PC-9 (cell line): ENCODE measurements at regions not wholly inside any gene's neighbourhood (a gene's known extent, or its start where the extent isn't known, plus 50 kb on each side); places are given as distances from the start of the nearest gene placed in this dataset.

Experiments
- BruUV-seq: library from RNA; stranded (reverse); fragments of 400-500 nt; replicated peaks from 2 replicates; lab custom pipeline; 2021; lab: Mats Ljungman, UMichigan
- CTCF ChIA-PET: fragments of 300-600 bp; sonication (Branson Sonifier 250); formaldehyde crosslinking; loops from one replicate; lab custom pipeline; 2022; ENCODE audit warnings: antibody characterized with exemption; lab: Charles Lee
- POLR2A ChIA-PET: fragments of 300-600 bp; sonication (Branson Sonifier 250); formaldehyde crosslinking; loops from one replicate; lab custom pipeline; 2022; ENCODE audit warnings: antibody characterized with exemption; ENCODE audit not compliant: unreplicated experiment; lab: Charles Lee
- DNase-seq, 2 experiments: peaks; one replicate each; pipeline versions ENCODE4 v3.0.0 to v3.0.0-alpha.2; 2015 to 2022; ENCODE audit warnings: mixed read lengths in 1 of 2
- H2AFZ ChIP-seq: fragments of 200-600 bp; sonication (generic); 2 replicates; pipeline ENCODE4 v1.8.1; 2017; ENCODE audit warnings: antibody characterized with exemption
- H3F3A ChIP-seq: fragments of 200-600 bp; sonication (generic); 2 replicates; pipeline ENCODE4 v1.8.1; 2017; ENCODE audit warnings: antibody characterized with exemption, mild to moderate bottlenecking, low read depth; ENCODE audit not compliant: insufficient read depth
- H3K27ac ChIP-seq: fragments of 200-600 bp; sonication (generic); 2 replicates; pipeline ENCODE4 v1.6.1; 2016; ENCODE audit warnings: mixed run types
- H3K27me3 ChIP-seq: fragments of 200-600 bp; sonication (generic); 2 replicates; pipeline ENCODE4 v1.6.1; 2016; ENCODE audit warnings: low read depth, mixed run types; ENCODE audit not compliant: insufficient read depth
- H3K36me3 ChIP-seq: fragments of 200-600 bp; sonication (generic); 2 replicates; pipeline ENCODE4 v1.6.1; 2016; ENCODE audit warnings: low read depth, mixed run types
- H3K4me1 ChIP-seq: fragments of 200-600 bp; sonication (generic); replicated peaks from 2 replicates; pipeline ENCODE4 v1.6.1; 2016; ENCODE audit warnings: mixed run types; ENCODE audit not compliant: insufficient read depth
- H3K4me2 ChIP-seq: fragments of 200-600 bp; sonication (generic); 2 replicates; pipeline ENCODE4 v1.6.1; 2017; ENCODE audit warnings: mixed run types
- H3K4me3 ChIP-seq: fragments of 200-600 bp; sonication (generic); 2 replicates; pipeline ENCODE4 v1.6.1; 2016; ENCODE audit warnings: mixed run types
- H3K79me2 ChIP-seq: fragments of 200-600 bp; sonication (generic); 2 replicates; pipeline ENCODE4 v1.6.1; 2017; ENCODE audit warnings: low read depth, mixed run types
- H3K9me2 ChIP-seq: fragments of 200-600 bp; sonication (generic); 2 replicates; pipeline ENCODE4 v1.8.1; 2017; ENCODE audit warnings: mild to moderate bottlenecking; ENCODE audit not compliant: insufficient read depth
- H3K9me3 ChIP-seq: fragments of 200-600 bp; sonication (generic); 2 replicates; pipeline ENCODE4 v1.8.1; 2016; ENCODE audit warnings: low read depth; ENCODE audit not compliant: insufficient read depth
- H4K20me1 ChIP-seq: fragments of 200-600 bp; sonication (generic); 2 replicates; pipeline ENCODE4 v1.8.1; 2017; ENCODE audit not compliant: insufficient read depth
- CTCF ChIP-seq: fragments of 200-600 bp; sonication (generic); conservative IDR thresholded peaks from 2 replicates; pipeline ENCODE4 v1.6.1; 2017; ENCODE audit warnings: mixed run types, antibody characterized with exemption, mild to moderate bottlenecking, moderate library complexity
- EZH2 ChIP-seq: fragments of 200-600 bp; sonication (generic); IDR thresholded peaks from 2 replicates; pipeline ENCODE4 v1.8.0; 2017; ENCODE audit warnings: antibody characterized with exemption, low read depth
- intact Hi-C: fragments of 100-400 bp; cut with micrococcal nuclease; formaldehyde crosslinking; loops from one replicate; pipeline ENCODE4 v1.10.0; 2022; ENCODE audit not compliant: unreplicated experiment

GRCh38 chr11:87740451-87740850 lies 434.8 kb downstream of the RAB38 start:
- H2AFZ ChIP-seq: no peak overlapping the region
- no peaks in the 10 kb centered on the region for H4K20me1 ChIP-seq
- H3K9me2 ChIP-seq: no peaks in the 10 kb centered on the region
- CTCF ChIA-PET: no interaction called here
- no peak for DNase-seq
- BruUV-seq: no TSS peak
- no peaks in the 10 kb centered on the region for H3K4me1 ChIP-seq
- POLR2A ChIA-PET: no interaction called here
- H3K27ac ChIP-seq: no peak overlapping the region
- no peaks in the 10 kb centered on the region for H3K27me3 ChIP-seq
- no peaks in the 10 kb centered on the region for H3F3A ChIP-seq
- TF ChIP-seq EZH2: no peak
- no peak for TF ChIP-seq CTCF
- H3K79me2 ChIP-seq: no peaks in the 10 kb centered on the region
- H3K36me3 ChIP-seq: no peaks in the 10 kb centered on the region
- H3K4me2 ChIP-seq: no peak overlapping the region
- intact Hi-C loops: no loop called here
- H3K9me3 ChIP-seq: no peaks in the 10 kb centered on the region
- no peak overlapping the region for H3K4me3 ChIP-seq

GRCh38 chr11:87739766-87740165 lies 435.5 kb downstream of the RAB38 start:
- TF ChIP-seq CTCF: no peak
- TF ChIP-seq EZH2: no peak
- Histone ChIP-seq H3K27ac (no peak overlapping the region), H4K20me1 (no peaks in the 10 kb centered on the region), H3K27me3 (no peaks in the 10 kb centered on the region), H3F3A (no peaks in the 10 kb centered on the region), H3K4me1 (no peaks in the 10 kb centered on the region), H3K4me3 (no peak overlapping the region), H3K9me2 (no peaks in the 10 kb centered on the region), H3K79me2 (no peaks in the 10 kb centered on the region), H2AFZ (no peak overlapping the region), H3K9me3 (no peaks in the 10 kb centered on the region), H3K36me3 (no peaks in the 10 kb centered on the region), H3K4me2 (no peak overlapping the region)
- ChIA-PET CTCF (no interaction called here), POLR2A (no interaction called here)
- no TSS peak for BruUV-seq
- intact Hi-C loops: no loop called here
- DNase-seq: no peak

- Histone ChIP-seq H3K36me3 (no peaks in the 10 kb centered on the region), H2AFZ (no peak overlapping the region), H3K27me3 (no peaks in the 10 kb centered on the region), H3K4me1 (no peaks in the 10 kb centered on the region), H3K27ac (no peak overlapping the region), H3K4me3 (no peak overlapping the region), H3K9me2 (no peaks in the 10 kb centered on the region), H3K79me2 (no peaks in the 10 kb centered on the region), H3K9me3 (no peaks in the 10 kb centered on the region), H3K4me2 (no peak overlapping the region), H3F3A (no peaks in the 10 kb centered on the region), H4K20me1 (no peaks in the 10 kb centered on the region)
- TF ChIP-seq EZH2: no peak
- TF ChIP-seq CTCF: no peak
- intact Hi-C loops: no loop called here
- ChIA-PET POLR2A (no interaction called here), CTCF (no interaction called here)
- no TSS peak for BruUV-seq
- no peak for DNase-seq
Measured at GRCh38 chr11:87739261-87739660, 436.0 kb downstream of the RAB38 start.
